Choroid plexus epithelial cell (primary cell): ENCODE measurements at regions not wholly inside any gene's neighbourhood (a gene's known extent, or its start where the extent isn't known, plus 50 kb on each side); places are given as distances from the start of the nearest gene placed in this dataset.

Source experiments
- DNase-seq: peaks from one replicate; pipeline ENCODE4 v3.0.0-alpha.2; 2010; ENCODE audit warnings: low read depth
- H3K4me3 ChIP-seq: 2 replicates; pipeline ENCODE4 v1.5.1; 2011; ENCODE audit warnings: low read depth, mild to moderate bottlenecking, control low read depth, low read length, moderate library complexity
- TF ChIP-seq, protein P1 (sequence below): conservative IDR thresholded peaks from 2 replicates; pipeline ENCODE4 v1.5.1; 2011; ENCODE audit warnings: low read depth, mild to moderate bottlenecking, control low read depth, inconsistent platforms, low read length, moderate library complexity

DNA sequence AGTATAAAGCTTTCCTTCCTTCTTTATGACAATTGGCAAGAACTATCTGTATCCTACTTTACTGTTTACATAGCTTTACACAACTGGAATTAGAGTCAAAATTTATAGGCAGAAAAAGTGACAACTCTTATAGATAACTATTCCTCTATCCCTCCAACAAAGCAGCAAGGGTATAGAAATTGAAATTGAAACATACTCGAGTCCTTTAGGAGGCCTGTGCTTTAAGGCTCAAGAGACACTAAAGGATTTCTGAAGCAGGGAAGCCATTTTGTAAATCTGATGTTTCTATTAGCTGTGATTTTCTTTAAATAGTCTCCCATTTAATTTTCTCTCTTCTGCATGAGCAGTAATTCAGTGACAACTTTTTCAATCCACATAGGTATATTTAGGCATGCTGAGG lies 567.6 kb upstream of the MAN1A1 start:
- H3K4me3 ChIP-seq = no peak overlapping the region
- no peak for DNase-seq
- TF ChIP-seq, protein P1, sequence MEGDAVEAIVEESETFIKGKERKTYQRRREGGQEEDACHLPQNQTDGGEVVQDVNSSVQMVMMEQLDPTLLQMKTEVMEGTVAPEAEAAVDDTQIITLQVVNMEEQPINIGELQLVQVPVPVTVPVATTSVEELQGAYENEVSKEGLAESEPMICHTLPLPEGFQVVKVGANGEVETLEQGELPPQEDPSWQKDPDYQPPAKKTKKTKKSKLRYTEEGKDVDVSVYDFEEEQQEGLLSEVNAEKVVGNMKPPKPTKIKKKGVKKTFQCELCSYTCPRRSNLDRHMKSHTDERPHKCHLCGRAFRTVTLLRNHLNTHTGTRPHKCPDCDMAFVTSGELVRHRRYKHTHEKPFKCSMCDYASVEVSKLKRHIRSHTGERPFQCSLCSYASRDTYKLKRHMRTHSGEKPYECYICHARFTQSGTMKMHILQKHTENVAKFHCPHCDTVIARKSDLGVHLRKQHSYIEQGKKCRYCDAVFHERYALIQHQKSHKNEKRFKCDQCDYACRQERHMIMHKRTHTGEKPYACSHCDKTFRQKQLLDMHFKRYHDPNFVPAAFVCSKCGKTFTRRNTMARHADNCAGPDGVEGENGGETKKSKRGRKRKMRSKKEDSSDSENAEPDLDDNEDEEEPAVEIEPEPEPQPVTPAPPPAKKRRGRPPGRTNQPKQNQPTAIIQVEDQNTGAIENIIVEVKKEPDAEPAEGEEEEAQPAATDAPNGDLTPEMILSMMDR = no peak

DNA sequence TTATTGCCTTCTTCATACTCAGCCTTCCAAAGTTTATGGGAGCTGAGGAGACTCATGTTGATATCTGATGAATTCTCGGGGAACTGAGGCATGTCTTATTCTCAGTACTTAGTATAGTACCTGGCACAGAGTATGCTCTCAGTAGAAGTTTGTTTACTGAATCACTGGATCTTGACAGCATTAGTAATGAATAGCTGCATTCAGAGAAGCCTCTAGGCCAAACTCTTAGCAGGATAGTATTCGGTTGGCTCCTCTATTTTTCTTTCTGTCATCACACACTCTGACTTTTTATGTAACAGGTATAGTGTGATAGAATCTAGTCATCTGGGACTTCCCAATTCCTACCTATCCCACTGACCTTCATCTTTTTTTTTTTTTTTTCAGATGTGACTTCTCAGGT lies 566.4 kb upstream of the MAN1A1 start:
- TF ChIP-seq, protein P1 = no peak
- H3K4me3 ChIP-seq = no peak overlapping the region
- DNase-seq = no peak

DNA sequence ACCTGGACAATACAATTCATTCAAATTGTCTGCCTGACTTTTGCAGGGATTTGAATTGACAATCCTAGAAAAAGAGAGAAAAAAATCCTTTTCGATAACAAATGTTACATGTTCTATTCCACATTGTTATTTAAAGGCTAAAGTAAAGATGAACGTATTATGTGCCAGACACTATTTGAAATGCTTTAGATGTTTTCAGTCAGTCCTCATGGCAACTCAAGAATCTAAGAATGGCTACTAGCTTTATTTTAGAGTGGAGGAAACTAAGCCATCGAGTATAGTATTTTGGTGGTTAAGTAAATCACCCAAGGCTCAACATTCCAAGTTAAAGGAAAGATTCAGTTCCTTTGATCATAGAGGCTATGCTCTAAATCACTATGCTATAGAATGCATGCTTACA lies 558.6 kb upstream of the MAN1A1 start:
- no peak for DNase-seq
- TF ChIP-seq, protein P1 = no peak
- H3K4me3 ChIP-seq = no peak overlapping the region

DNA sequence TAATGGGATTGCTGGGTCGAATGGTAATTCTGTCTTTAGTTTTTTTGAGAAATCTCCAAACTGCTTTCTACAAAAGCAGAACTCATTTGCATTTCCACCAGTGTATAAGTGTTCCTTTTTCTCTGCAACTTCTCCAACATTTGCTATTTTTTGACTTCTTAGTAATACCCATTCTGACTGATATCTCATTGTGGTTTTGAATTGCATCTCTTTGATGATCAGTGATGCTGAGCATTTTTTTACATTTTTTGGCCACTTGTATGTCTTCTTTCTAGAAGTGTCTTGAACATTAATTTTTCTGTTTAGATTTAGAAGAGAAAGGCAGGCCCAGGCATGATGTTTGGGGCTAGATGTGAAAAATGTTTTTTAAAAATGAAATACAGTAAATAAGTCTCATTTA lies 553.1 kb upstream of the MAN1A1 start:
- DNase-seq = no peak
- TF ChIP-seq, protein P1 = no peak
- no peak overlapping the region for H3K4me3 ChIP-seq

DNA sequence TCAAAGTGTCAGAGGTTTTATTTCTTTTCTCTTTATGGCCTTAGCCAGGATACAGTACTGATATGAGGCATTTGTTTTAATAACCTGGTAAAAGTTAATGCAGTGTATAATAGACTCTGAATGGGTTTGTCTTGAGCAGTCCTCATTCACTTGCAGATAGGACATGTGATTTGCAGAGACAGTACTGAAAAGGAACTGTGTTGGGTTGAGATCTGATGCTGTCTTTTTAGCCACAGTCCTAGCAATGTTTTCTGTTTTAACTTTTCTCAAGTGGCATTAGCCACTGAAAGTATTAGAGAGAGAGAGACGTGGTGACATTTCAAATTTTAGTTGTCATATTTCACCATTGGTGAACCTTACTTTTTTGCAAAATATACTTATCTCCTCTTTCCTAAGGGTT lies 547.2 kb upstream of the MAN1A1 start:
- H3K4me3 ChIP-seq = no peak overlapping the region
- TF ChIP-seq, protein P1 = no peak
- no peak for DNase-seq

DNA sequence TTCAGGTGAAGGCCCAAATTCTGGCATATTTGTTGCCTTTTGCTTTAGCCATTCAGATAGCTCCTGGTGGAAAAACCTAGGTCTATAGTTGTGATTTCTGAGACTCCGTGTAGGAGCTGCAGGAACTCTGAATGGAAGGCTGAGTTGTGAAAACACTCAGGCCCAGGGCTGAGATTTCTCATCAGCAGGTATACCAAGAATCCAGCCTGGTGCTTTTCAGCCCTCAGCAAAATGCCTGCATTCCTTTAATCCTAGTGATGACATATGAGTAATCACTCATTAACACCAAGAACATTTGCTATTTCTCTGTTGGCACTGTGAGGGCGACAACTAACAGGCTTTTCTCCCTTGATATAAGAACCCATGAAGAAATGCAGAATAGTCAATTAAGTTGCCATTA lies 546.1 kb upstream of the MAN1A1 start:
- TF ChIP-seq, protein P1 = no peak
- H3K4me3 ChIP-seq = no peak overlapping the region
- no peak for DNase-seq

DNA sequence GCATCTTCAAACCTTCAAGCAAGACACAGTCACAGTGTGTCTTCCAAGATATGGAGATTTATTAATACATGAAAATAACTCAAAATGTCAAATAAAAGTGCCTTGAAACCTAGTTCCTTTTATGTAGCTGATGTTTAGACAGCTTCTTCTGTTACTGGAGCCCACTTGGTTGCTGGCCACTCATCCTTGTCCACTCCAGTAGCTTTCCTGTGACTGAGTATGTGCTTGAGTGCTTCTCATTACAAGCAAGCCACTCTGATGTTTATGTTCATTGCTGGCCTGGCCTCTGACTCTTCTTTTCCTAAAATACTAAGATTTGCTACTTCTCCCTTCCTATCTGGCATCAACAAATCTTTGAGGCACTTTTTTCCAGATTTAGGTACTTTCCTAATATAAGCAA lies 545.2 kb upstream of the MAN1A1 start:
- H3K4me3 ChIP-seq = no peak overlapping the region
- TF ChIP-seq, protein P1 = no peak
- no peak for DNase-seq
